ENCODE measurements at regions not wholly inside any gene's neighbourhood (a gene's known extent, or its start where the extent isn't known, plus 50 kb on each side); places are given as distances from the start of the nearest gene placed in this dataset.

GRCh38 chr3:18743761-18744160 is 318.6 kb upstream of the SATB1 start:
- TF ChIP-seq CTCF (IDR thresholded peaks at IDR 0.05) (no peak), POLR2A (IDR thresholded peaks at IDR 0.05) (no peak)
